ENCODE measurements at regions not wholly inside any gene's neighbourhood (a gene's known extent, or its start where the extent isn't known, plus 50 kb on each side); places are given as distances from the start of the nearest gene placed in this dataset.
"Not testable (repeated sequence)": the region's sequence is repeated elsewhere in the genome, so short reads cannot be mapped to it uniquely, and the experiment has no call there.

DNA sequence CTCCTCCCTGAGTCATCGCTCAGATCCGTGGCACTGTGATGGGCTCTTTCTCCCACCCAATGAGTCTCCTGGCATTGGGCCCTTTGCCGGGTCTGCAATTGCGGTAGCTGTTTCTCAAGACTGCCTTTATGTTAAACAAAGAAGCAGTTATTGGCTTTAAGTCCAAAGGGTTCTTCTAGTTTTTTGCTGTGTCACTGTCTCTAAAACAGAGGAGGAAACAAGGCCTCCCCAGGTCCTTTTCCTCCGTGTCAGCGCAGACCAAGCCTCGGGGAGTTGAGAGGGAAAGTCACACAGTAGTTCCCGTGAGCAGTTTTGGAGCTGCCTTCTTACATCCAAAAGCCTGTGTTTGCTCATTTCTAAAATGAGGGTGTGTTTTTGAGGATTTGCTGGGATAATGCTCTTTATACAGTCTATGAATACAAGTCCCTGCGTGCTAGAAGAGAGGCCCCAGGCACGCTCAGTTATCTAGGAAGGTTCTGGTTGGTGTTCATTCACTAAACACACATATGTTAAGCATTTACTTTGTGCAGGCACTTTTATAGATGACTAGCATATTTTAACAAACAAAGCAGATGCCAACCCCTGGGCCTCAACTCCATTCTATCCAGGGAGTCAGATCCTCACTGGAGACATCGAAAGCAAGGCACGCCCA lies 126.0 kb upstream of the PZP start:
- DNase-seq, result no peak

DNA sequence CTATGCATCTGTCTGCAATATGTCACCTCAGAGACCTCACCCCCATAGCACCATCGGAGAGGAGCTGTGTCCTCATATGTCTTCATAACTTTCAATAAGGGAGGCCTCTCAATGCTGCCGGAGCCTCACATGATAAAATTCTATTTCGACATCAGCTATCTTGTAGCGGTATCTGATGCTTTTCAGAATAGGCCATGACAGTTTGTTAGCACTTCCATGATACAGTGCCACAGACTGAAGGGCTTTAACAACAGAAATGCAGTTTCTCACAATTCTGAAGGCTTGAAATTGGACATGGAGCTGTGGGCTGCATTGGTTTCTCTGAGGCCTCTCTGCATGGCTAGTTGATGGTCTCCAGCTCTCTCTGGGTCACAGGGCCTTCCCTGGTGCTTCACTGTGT lies 125.0 kb upstream of the PZP start:
- no peak for DNase-seq

DNA sequence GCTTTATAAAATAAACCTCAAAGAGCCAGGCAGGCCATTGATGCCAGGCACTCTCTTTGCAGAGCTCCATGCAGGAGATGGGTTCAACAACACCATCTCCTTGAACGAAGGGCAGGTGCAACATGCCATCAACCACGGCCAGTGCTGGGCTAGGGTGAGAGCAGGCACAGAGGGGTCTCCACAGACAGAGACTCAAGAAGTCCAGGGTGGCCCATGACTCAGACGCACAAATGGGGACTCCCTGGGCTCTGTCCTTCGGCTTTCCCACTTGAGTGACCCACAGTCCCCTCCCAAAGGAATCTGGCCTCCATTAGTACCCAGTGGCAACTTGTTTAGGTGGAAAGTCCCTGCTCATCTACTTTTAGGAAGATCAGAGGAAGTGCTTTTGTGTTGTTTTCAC lies 124.4 kb upstream of the PZP start:
- DNase-seq, result no peak

DNA sequence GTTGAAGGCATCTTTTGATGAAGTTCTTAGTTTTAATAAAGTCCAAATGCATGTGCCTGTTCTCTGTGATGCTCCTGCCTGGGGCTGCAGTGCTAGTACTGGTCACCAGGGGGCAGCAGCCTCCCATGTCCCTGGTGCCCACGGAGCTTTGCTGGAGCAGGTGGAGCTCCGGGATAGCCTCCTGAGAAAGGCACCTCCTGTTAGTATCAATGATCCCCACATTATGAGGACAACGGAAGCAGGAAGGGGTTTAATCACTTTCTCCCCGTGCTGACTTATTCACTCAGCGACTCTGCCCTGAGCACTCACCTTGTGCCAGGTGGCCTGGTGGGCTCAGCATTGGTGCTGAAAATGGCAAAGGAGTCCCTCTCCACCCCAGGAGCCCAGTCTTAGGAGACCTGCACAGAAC lies 123.0 kb upstream of the PZP start:
- DNase-seq, result peak; percentile 61

DNA sequence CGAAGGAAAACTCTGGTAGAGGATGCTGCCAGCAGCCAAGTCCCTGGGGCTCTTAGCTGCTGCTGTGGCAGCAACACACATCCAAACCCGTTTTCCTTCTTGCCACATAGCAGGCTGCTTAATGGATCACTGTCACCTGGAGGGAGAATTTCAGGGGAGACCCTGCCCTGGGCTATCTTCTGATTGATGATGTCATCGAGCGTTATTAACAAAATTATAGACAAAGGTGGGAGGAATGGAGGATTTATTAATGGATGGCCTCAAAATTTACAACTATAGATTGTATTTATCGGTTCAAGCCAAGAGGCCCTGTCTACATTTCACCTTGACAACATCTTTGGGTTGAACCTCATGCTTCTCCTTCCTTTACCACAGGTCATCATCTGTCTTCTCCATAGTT lies 120.8 kb upstream of the PZP start:
- DNase-seq, result no peak

DNA sequence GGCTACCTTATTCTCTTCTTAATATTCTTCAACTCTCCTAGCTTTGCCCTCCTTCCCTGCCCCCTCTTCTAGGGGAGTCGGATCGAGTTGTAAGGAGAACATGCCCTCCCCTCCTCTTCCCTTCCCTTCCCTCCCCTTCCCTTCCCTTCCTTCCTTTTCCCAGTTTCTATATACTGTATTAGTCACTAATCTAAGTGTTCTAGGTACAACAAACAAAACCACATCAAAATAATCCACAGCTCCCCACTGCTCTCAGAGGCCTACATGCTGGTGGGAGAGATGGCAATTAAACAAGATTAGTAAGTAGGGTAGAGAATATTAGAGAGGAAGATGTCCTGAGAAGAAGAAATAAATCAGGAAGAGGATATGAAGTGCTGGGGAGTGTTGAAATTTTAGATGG lies 119.9 kb upstream of the PZP start:
- DNase-seq, result no peak

DNA sequence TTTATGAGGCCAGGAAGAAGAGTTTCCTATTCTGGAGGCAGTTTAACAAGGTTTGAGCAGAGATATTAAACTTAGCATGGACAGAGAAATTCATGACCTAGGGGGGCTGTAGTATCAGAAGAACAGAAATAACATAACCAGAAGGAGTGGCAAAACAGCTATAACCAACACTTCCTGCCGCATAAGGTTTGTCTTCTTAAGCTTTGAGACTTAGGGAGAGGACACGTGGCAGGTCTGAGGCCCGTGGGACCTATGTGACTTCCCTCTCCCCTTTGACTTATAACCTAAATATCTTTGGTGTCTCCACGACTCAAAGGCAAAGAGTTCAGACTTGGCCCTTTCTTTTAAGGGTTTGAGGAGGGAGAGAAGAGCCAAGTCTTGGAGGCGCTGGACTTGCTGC lies 119.1 kb upstream of the PZP start:
- no peak for DNase-seq

DNA sequence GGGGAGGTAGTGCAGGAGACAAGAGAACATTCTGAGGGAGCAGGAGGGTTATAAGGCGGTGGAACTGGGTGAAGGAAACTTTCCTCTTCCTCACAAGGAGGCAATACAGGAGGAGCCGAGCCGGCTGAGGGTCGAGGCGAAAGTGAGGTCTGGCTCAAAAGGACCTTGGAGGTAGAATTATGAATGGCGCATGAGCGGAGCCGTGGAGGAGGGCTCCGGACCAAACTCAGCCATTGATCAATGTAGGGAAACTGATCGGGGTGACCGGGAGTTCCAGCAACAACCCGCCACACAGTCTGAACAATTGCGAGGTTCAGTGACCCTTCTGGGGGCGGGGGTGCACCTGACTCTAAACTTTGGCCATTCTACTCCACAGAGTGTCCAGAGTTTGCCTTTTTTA lies 118.7 kb upstream of the PZP start:
- not testable (repeated sequence) for DNase-seq

DNA sequence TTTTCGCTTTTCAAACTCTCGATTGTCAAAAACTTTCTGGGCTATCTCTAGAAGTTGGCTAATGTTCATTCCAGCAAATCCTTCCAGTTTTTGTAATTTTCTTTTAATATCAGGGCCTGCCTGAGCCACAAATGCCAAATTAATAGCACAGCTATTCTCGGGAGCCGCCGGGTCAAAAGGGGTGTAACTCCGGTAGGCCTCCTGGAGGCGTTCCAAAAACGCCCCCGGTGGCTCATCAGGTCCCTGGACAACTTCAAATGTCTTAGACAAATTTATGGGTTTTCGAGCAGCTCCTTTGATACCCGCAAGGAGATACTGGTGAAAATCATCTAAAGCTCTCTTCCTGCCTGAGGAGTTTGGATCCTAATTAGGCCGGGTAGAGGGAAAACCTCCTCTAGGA lies 117.9 kb upstream of the PZP start:
- no peak for DNase-seq

DNA sequence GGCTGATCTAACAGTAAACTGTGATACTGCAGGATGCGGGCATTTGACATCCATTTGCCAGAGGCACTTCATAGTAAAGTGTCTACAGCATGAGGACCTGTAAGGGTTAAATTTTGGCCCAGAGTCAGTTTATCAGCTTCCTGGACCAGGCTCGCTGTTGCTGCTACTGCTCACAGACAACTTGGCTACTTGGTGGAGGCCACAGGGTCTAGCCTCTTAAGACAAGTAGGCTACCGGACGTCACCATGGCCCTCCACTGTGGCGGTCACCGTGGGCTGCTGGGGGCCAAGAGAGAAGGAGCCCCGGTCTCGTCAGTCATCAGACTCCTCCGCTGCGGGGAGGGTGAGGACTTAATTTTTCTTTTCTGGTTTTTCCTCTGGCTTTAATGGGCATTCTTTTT lies 117.3 kb upstream of the PZP start:
- DNase-seq, result no peak

DNA sequence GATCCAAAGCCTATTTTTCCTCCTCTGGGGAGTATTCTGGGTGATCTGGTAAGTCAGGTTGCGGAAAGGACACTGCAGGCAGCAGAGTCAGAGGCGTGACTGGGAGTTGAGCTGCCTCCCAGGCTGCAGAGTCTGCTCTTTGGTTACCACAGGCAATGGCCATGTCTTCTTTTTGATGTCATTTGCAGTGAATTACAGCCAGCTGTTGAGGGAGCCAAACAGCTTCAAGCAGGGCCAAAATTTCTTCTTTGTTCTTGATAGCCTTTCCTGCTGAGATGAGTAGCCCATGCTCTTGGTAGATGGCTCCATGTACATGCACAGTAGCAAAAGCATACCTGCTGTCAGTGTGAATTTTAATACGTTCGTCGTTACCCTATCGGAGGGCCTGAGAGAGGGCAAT lies 116.6 kb upstream of the PZP start:
- no peak for DNase-seq

DNA sequence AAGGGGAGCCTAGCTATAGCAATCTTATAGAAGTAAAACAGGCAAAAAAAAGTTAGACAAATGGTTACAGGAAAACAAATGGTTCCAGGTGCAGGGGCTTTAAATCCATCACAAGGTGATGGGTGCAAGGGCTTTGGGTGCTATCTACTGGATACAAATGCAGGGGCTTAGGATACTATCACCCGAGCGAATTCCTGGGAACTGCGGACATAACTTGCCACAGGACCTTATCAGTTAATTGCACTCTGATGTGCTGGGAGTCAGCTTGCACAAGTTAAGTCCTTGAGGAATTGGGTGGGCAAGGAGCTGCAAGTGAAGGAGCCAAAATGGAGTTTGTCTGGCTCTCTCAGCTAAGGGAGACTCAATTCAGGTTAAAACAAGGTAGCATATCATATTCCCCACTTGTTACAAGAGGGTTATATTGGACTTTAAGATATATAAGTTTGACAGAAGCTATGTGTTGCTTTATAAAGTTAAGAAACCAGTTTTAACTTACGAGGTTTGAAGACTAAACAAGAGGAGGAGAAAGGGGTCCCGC lies 115.0 kb upstream of the PZP start:
- DNase-seq, result no peak

DNA sequence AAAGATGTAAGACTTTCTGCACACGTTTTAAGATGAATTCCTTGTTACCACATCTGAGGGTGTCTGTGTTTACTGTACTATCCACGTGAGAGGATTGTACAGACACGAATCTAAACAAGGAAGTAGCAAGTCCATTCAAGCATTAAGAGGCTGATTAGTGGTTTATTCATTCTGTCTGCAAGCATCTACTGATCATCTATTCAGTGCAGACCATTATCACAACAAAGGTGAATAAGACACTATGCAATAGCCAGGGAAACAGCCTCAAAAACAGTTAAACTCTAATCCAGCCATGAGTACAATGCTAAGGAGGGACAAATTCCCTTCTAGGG lies 111.6 kb upstream of the PZP start:
- DNase-seq, result peak; percentile 23

DNA sequence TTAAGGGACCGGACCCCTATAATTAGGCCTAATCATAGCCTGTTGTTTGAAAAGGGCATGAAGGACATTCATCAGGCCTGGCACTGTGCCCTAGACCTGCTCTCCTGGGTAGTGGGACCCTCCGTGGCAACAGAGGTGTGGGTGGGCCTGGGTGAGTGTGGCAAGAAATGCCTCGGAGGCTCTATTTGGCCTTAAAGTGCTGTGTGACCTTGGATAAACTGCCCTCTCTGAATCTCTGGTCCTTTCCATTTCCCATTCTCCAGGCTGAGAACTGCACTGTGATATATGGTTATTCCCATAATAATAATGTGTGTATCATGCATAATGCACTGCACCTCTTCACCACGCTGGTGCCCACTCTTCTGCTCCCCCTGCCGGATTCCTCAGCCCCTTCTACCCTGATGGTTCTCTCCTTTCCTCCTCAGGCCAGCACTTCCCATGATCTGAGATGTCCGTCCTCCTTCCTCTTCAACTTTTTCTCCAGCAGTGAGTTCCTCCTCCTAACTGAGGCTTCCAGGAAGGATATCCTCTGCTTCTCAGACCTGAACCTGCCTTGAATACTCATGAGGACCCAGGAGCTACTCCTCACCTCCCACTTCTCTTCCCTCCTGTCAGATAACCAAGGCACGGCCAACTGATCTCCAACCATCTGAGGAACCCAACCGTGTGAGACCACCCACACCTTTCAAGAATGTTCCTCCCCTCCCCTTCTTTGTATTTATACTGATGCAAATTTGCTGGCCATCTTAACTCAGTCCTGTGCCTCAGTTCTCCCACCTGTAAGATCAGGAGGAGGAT lies 111.0 kb upstream of the PZP start:
- no peak for DNase-seq

DNA sequence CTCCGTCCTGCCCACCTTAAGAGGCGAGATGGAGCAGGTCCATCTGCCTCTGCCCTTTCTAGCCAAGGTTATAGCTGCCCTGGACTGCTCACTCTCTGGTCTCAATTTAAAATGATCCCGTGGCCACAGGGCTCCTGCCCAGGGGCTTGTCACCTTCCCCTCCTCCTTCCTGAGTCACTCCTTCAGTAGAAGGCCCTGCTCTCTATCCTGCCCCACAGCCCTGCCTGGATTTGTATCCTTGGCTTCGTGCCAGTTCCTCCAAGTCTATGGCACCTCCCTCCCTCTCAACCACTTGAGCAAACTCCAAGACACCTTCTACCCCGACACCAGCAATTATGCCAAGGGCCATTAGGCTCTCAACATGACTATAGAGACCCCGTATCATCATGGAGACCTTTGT lies 105.3 kb upstream of the PZP start:
- DNase-seq, result not testable (repeated sequence)

DNA sequence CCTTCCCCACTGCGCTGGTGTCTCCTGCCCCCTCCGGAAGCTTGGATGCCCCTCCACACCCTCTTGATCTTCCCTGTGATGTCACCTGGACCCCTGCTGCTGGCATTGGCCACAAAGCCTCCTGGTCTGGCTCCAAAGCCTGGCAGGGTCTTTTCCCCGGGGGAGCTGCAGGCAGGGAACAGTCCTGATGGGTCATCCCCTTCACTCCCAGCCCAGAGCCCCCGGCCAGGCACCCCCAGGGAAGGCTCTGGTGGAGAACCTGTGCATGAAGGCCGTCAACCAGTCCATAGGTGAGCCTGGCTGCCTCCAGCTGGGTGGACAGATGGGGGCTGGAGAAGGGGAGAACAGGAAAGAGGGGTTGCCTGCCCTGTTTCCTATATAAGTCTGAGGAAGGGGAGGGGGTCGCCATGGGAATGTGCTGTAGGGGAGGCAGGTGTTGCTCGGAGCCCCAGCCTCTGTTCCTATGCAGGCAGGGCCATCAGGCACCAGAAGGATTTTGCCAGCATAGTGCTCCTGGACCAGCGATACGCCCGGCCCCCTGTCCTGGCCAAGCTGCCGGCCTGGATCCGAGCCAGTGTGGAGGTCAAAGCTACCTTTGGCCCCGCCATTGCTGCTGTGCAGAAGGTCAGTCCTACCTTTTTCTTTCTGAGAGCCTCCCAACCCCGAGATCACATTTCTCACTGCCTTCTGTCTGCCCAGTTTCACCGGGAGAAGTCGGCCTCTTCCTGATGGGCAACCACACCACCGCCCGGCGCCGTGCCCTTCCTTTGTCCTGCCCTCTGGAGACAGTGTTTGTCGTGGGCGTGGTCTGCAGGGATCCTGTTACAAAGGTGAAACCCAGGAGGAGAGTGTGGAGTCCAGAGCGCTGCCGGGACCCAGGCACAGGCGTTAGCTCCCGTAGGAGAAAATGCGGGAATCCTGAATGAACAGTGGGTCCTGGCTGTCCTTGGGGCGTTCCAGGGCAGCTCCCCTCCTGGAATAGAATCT lies 104.5 kb upstream of the PZP start:
- DNase-seq, result not testable (repeated sequence)

DNA sequence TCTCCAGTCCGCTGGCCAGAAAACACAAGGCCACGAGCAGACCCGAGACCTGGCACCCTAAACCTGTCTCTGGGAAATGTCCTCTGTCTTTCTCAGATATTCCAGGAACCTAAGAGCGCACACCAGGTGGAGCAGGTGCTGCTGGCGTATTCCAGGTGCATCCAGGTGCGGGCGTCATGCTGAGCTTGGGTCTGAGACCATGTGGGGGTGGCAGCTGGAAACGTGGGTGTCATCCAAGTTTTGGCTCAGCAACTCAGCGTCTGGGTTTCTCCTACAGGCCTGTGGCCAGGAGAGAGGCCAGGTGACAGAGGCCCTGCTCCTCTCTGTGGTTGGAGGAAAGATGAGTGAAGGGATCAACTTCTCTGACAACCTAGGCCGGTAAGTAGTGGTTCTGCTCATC lies 103.3 kb upstream of the PZP start:
- peak; percentile 81 for DNase-seq

DNA sequence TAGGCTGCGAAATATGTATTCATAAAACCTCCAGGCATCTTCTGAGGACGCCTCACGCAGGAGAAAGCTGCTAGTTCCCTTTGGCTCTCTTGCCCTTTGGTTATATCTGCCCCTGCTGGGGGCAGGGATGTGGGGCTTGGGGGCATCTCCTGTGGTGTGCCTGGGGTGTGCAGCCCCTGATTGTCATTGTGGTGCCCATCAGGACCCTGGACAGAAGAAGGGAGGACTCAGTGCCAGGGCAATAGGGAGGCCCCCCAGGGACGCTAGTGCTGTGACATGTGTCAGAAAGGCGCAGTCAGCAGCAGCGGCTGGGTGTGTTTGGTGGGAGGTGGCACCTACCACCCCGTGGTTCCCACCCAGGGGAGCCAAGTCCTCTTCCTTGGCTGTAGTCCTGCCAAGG lies 102.5 kb upstream of the PZP start:
- not testable (repeated sequence) for DNase-seq

DNA sequence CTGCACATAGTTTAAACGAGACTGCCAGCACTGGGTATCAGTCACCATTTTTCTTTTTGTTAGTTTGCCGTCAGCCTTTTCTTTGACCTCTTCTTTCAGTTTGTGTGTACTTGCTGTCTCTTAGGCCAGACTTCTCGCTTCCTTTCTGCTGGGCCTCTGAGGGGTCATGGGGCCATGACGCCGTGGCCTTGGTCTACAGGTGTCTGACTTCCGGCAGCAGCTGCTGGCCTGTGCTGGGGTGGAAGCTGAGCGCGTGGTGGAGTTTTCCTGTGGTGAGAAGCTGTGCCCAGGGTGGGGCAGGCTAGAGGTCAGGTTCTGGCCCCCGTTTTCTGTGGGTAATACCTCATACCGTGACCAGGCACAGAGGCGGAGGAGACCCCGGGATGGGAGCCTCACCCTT lies 101.6 kb upstream of the PZP start:
- not testable (repeated sequence) for DNase-seq

DNA sequence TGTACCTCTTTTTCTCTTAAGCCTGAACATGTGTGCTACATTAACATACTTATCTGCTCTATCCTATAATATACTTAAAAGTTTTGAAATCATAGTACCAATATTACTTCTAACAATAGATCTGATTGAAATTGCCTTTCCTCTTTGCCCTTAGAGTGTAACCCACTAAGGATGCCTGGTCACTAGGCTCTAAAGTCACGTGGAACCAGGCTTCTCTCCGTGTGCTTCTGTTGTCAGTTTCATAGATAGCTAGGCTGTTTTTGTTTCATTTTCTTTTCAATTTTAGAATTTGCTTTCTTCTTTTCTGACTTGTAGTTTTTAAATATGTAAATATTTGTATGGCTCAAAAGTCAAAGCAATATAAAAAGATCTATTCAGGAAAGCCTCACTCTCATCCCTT lies 100.5 kb upstream of the PZP start:
- not testable (repeated sequence) for DNase-seq

DNA sequence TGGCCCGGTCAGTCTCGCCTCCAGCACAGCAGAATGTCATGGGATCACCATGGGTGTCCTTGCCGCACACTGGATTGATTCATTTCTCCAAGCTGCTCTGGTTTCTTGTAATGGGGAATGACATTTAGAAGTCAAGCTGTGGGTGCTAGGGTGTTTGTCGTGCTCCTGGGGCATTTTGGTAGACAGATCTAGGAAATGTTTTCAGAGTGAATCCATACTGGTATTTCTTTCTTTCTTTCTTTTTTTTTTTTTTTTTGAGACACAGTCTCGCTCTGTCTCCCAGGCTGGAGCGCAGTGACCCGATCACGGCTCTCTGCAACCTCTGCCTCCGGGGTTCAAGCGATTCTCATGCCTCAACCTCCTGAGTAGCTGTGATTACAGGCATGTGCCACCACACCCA lies 100.0 kb upstream of the PZP start:
- not testable (repeated sequence) for DNase-seq

DNA sequence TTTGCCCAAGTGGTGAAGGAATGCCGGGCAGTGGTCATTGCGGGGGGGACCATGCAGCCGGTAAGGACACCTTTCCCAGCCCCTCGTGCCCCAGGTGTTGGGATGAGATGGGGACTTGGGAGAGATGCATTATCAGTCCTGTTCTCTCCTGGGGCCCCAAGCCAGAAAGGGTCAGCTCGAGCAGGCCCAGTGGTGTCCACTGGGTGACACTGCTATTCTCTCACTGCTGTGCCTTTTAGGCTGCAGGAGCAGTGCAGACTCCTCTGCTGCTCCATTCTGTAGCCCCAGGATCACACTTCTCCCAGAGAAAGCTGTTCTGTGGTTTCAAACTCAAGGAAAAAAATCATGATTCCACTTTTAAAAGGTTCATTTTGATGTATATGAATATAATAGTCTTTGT lies 99.1 kb upstream of the PZP start:
- not testable (repeated sequence) for DNase-seq

DNA sequence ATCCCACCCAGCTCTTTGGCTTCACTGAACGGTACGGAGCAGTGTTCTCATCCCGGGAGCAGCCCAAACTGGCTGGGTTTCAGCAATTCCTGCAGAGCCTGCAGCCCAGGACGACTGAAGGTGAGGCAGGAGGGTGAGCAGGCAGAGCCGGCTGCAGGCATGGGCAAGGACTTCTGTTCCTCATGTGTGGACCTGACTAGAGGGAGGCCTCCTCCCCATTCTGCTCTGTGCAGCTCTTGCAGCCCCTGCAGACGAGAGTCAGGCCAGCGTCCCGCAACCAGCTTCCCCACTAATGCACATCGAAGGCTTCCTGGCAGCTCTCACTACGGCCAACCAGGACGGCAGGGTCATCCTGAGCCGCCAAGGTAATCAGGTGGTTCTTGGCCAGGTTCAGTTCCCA lies 97.8 kb upstream of the PZP start:
- DNase-seq, result not testable (repeated sequence)

Data from NCI-H774 (cell line).